ENCODE measurements at regions not wholly inside any gene's neighbourhood (a gene's known extent, or its start where the extent isn't known, plus 50 kb on each side); places are given as distances from the start of the nearest gene placed in this dataset.
A peak's percentile ranks its signal among the peaks of the same experiment; 100 is the strongest.
"Not testable (repeated sequence)": the region's sequence is repeated elsewhere in the genome, so short reads cannot be mapped to it uniquely, and the experiment has no call there.

DNA sequence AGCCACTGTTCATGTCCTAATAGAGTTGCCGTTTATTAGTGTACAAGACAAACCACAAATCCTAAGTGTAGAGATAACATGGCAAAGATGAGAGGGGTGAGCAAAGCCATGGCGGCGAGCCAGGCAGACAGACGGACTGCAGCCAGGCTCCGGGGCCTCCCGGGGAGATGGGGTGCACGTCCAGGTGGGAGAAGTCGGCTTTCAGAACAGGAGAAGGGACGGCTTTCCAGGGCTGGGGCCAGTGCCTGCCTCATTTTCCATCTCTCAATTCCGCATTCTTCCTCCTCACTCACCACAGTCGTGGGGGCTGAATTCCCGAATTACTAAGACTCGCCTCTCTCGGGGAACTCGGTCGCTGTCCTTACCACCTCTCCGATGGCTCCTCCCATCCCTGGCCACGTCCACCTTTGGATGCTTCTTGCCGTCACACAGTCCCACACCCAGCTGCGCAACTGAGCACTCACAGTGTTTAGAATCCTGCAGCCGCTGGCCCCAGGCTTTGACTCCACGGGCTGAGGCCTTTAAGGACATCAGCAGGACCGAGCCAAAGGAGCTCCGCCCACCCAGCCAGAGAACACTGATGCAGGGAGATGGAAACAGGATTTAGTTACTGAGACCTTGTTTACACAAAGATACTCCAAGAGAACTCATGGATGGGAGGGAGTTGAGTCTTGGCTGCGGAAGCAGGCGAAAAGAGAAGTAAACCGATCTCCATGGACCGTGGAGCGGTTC lies 59.7 kb downstream of the RNF112 start:
- peak; percentile 95 for ATAC-seq
- intact Hi-C loops (cut with DNase I) = no loop called here
- peak; percentile 85 for DNase-seq (ENCODE audit: missing footprints)

DNA sequence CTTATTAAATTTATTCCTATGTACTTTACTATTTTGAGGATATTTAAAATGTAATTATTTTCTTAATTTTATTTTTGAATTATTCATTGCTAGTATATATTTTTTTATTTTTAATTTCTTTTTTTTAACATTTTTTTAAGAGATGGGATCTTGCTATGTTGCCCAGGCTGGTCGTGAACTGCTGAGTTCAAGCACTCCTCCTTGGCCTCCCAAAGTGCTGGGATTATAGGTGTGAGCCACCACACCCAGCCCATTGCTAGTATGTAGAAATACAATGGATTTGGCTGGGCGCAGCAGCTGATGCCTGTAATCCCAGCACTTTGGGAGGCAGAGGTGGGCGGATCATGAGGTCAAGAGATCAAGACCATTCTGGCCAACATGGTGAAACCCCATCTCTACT lies 59.2 kb upstream of the SLC47A1 start:
- DNase-seq (ENCODE audit: missing footprints); intact Hi-C loops (cut with DNase I); ATAC-seq: not testable (repeated sequence)

DNA sequence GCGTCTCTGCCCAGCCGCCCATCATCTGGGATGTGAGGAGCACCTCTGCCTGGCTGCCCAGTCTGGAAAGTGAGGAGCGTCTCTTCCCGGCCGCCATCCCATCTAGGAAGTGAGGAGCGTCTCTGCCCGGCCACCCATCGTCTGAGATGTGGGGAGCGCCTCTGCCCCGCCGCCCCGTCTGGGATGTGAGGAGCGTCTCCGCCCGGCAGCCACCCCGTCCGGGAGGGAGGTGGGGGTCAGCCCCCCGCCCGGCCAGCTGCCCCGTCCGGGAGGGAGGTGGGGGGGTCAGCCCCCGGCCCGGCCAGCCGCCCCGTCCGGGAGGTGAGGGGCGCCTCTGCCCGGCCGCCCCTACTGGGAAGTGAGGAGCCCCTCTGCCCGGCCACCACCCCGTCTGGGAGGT lies 57.9 kb upstream of the SLC47A1 start:
- DNase-seq (ENCODE audit: missing footprints); ATAC-seq; intact Hi-C loops (cut with DNase I): not testable (repeated sequence)

DNA sequence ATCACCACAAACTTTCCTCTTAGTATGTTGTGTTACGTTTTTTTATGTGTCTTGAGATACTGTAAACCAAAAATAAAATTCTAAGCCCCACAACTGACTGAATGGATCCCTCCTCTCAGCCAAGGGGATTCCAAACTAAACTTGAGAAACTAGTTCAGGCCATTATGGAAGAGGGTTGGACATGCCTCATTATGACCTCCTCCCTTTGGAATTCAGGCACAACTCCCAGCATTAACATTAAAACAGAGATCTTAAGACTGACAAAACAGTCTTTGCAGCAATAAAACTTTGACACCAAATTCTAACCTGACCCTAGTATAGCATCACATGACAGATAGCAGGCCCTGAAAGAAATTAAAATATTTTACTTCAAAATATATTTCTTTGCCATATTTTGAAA lies 51.1 kb upstream of the SLC47A1 start:
- no peak for DNase-seq (ENCODE audit: missing footprints)
- intact Hi-C loops (cut with DNase I) = no loop called here
- ATAC-seq = no peak
